ENCODE measurements at regions not wholly inside any gene's neighbourhood (a gene's known extent, or its start where the extent isn't known, plus 50 kb on each side); places are given as distances from the start of the nearest gene placed in this dataset.

- peaks cover 28% of the 10 kb centered on the region for H3K4me1 Mint-ChIP-seq (ENCODE audit: low read depth)
- ChIA-PET CTCF (interaction anchor here (0.7 to 2.0 kb wide), 4 partner anchors 21 to 652 kb away, joined by 3 to 12 read pairs (median 4); no protein-coding TSS in a partner anchor), POLR2A (no interaction called here)
- no peak overlapping the region for H3K4me3 Mint-ChIP-seq
- no peak overlapping the region for H3K27ac Mint-ChIP-seq
- H3K36me3 Mint-ChIP-seq (ENCODE audit: low read depth): peaks cover 5% of the 10 kb centered on the region
- intact Hi-C loops (cut with micrococcal nuclease): no loop called here
- no peak for DNase-seq
- peaks cover 6% of the 10 kb centered on the region for H3K9me3 Mint-ChIP-seq
- TF ChIP-seq, protein P1, sequence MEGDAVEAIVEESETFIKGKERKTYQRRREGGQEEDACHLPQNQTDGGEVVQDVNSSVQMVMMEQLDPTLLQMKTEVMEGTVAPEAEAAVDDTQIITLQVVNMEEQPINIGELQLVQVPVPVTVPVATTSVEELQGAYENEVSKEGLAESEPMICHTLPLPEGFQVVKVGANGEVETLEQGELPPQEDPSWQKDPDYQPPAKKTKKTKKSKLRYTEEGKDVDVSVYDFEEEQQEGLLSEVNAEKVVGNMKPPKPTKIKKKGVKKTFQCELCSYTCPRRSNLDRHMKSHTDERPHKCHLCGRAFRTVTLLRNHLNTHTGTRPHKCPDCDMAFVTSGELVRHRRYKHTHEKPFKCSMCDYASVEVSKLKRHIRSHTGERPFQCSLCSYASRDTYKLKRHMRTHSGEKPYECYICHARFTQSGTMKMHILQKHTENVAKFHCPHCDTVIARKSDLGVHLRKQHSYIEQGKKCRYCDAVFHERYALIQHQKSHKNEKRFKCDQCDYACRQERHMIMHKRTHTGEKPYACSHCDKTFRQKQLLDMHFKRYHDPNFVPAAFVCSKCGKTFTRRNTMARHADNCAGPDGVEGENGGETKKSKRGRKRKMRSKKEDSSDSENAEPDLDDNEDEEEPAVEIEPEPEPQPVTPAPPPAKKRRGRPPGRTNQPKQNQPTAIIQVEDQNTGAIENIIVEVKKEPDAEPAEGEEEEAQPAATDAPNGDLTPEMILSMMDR (IDR thresholded peaks at IDR 0.05): no peak
- no peaks in the 10 kb centered on the region for H3K27me3 Mint-ChIP-seq
- ATAC-seq: no peak
Observed at GRCh38 chr11:128179512-128179911, 407.8 kb downstream of the ETS1 start.

DNA sequence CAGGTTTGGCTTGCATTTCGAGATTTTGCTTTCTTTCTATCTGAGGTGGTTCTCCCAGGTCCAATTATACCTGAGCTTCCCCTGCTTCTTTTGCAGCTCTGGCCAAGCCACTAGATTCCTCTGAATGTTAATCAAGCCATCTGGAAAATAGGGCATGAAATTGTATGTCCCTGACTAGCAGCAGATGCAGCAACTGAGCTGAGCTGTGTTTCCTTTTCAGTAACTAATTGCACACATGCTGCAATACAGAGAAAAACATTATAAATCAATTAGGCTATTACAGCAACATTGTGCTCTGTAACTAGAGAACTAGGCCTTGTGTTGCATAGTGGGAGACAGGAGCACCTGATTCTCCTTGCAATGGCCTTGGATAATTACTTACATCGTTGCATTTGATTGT is 408.3 kb downstream of the ETS1 start:
- intact Hi-C loops (cut with micrococcal nuclease): no loop called here
- Mint-ChIP-seq H3K4me1 (ENCODE audit: low read depth) (peaks cover 27% of the 10 kb centered on the region), H3K4me3 (no peak overlapping the region), H3K27ac (no peak overlapping the region), H3K36me3 (ENCODE audit: low read depth) (peaks cover under 1% of the 10 kb centered on the region), H3K9me3 (peaks cover 1% of the 10 kb centered on the region), H3K27me3 (no peaks in the 10 kb centered on the region)
- TF ChIP-seq, protein P1 (IDR thresholded peaks at IDR 0.05): no peak
- POLR2A ChIA-PET: interaction anchor here (0.6 kb wide), 1 partner anchor 271 kb away, joined by 3 read pairs; no protein-coding TSS in a partner anchor
- ATAC-seq (no peak), DNase-seq (no peak)
- CTCF ChIA-PET: interaction anchor here (0.7 to 2.0 kb wide), 2 partner anchors 451 to 652 kb away, joined by 3 to 12 read pairs; no protein-coding TSS in a partner anchor

DNA sequence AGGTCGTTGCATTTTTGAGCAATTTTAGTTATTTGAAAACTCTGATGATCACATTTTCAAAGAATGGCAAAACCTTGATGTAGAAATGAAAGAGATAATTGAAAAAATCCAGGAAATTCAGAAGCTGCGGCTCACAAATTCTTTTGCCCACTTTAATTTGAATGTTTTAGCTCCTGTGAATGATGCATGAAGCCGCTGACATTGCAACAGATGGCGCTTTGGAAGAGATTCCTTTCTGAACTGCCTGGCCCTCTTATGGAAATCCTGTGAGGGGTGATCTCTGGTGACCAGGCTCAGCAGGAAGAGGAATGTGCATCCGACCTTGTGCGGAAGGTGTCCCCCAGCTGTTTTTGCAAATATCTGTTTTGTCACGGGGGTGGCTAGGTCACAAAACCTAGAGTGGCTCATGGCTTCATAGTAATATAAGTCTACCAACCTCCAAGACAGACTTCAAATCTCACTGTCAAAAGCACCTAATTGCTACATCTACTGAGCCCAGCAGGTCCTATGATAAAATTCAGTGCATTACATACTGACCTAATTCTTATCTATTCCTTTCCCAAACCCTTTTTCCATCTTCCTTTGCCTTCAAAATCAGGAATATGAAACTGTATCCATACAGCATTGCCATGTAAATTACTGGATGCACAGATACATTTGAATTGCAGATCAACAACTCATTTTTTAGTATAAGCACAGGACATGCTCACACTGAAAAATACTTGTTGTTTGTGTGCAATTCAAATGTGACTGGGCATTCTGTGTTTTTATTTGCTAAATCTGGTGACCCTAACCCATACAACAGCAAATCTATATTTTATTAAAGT is 412.7 kb downstream of the ETS1 start:
- ATAC-seq (peak; percentile 65), DNase-seq (no peak)
- no peaks in the 10 kb centered on the region for H3K27me3 Mint-ChIP-seq
- POLR2A ChIA-PET: interaction anchor here (1.3 kb wide), 1 partner anchor 451 kb away, joined by 3 read pairs; no protein-coding TSS in a partner anchor
- intact Hi-C loops (cut with micrococcal nuclease): loop anchor here (5.0 kb wide), 2 partner anchors 113 to 338 kb away; no protein-coding TSS in a partner anchor
- CTCF ChIA-PET: interaction anchor here (0.7 to 11.1 kb wide), 11 partner anchors 10 to 656 kb away, joined by 3 to 155 read pairs (median 3); no protein-coding TSS in a partner anchor
- H3K9me3 Mint-ChIP-seq: no peaks in the 10 kb centered on the region
- H3K4me3 Mint-ChIP-seq: no peak overlapping the region
- H3K36me3 Mint-ChIP-seq (ENCODE audit: low read depth): no peaks in the 10 kb centered on the region
- peaks cover 16% of the 10 kb centered on the region for H3K4me1 Mint-ChIP-seq (ENCODE audit: low read depth)
- H3K27ac Mint-ChIP-seq: no peak overlapping the region
- TF ChIP-seq, protein P1 (IDR thresholded peaks at IDR 0.05): no peak

DNA sequence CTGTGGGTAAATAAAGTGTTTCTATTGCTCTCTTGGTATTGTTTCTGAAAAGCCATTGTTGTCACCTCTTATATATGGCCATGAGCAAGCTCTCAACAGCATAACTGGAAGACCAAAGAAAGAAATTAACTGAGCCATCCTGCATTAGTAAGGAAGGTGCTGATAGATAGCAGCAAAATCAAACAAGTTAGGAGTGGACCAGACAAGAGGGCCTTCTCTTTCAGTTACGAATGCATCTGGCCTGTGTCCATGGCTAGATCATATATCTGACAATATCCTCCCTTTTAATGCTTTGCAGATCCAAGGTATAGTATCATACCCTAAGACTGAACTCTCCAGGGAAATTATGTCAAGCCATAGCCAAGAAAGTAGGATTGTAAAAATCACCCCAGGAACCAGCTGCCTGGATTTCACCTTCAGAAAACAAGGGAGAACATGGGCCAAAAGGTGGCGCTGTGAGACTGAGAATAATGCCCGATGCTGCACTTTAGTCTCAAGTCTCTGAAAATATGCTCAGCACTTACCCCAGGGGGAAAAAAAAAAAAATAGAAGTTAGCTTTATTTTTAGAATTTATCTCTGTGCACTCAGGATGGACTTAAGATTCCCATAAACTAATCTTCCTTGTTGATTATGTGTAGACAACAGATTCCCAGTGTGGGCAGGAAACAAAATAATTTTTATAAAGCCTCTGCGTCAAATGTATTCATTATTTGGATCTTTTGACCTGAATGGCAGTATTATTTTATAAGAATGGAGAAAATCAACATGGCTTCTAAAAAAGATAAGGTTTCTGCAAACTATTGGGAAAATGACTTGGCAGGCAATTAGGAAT is 415.1 kb downstream of the ETS1 start:
- Mint-ChIP-seq H3K4me3 (no peak overlapping the region), H3K27me3 (no peaks in the 10 kb centered on the region), H3K4me1 (ENCODE audit: low read depth) (peaks cover 16% of the 10 kb centered on the region), H3K36me3 (ENCODE audit: low read depth) (no peaks in the 10 kb centered on the region), H3K27ac (no peak overlapping the region), H3K9me3 (no peaks in the 10 kb centered on the region)
- peak; percentile 96 for DNase-seq
- ATAC-seq: peak; percentile 81
- ChIA-PET POLR2A (interaction anchor here (0.5 to 1.2 kb wide), 9 partner anchors 69 to 460 kb away, joined by 3 to 6 read pairs (median 3); no protein-coding TSS in a partner anchor), CTCF (interaction anchor here (0.7 to 11.1 kb wide), 55 partner anchors 9 to 784 kb away, joined by 3 to 155 read pairs (median 4); no protein-coding TSS in a partner anchor)
- TF ChIP-seq, protein P1 (IDR thresholded peaks at IDR 0.05): peak; percentile 69
- intact Hi-C loops (cut with micrococcal nuclease): loop anchor here (1.0 to 5.0 kb wide), 4 partner anchors 115 to 663 kb away; no protein-coding TSS in a partner anchor
